GM12864 (cell line): ENCODE measurements at regions not wholly inside any gene's neighbourhood (a gene's known extent, or its start where the extent isn't known, plus 50 kb on each side); places are given as distances from the start of the nearest gene placed in this dataset.

Source experiments
- DNase-seq: peaks from one replicate; pipeline ENCODE4 v3.0.0-alpha.2; 2011; ENCODE audit warnings: low read depth
- H3K4me3 ChIP-seq: 2 replicates; pipeline ENCODE4 v1.5.1; 2011; ENCODE audit warnings: mild to moderate bottlenecking, low read depth, low read length, control low read depth
- TF ChIP-seq, protein P1 (sequence below): IDR thresholded peaks from 2 replicates; pipeline ENCODE4 v1.5.1; 2011; ENCODE audit warnings: low read depth, mild to moderate bottlenecking, moderate library complexity, low read length, control low read depth, inconsistent platforms; ENCODE audit errors: missing control alignments

DNA sequence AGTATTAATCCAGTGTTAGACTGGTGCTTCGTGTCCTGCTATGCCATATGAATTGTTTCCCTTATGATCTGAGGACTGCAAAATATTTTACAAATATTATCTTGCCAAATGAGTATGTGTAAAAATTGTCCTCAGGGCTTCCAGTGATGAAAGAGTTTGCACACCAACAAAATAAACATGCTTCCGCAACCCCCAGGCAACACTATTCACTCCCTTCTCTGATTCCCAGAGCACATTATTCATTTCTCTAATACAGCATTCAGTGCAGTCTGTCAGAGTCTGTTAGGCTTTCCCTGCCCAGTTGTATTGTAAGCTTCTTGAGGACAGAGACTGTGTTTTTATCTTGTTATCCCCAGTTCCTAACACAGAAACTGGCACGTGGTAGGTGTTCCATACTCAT lies 409.9 kb upstream of the C1orf87 start:
- H3K4me3 ChIP-seq = no peak overlapping the region
- TF ChIP-seq, protein P1, sequence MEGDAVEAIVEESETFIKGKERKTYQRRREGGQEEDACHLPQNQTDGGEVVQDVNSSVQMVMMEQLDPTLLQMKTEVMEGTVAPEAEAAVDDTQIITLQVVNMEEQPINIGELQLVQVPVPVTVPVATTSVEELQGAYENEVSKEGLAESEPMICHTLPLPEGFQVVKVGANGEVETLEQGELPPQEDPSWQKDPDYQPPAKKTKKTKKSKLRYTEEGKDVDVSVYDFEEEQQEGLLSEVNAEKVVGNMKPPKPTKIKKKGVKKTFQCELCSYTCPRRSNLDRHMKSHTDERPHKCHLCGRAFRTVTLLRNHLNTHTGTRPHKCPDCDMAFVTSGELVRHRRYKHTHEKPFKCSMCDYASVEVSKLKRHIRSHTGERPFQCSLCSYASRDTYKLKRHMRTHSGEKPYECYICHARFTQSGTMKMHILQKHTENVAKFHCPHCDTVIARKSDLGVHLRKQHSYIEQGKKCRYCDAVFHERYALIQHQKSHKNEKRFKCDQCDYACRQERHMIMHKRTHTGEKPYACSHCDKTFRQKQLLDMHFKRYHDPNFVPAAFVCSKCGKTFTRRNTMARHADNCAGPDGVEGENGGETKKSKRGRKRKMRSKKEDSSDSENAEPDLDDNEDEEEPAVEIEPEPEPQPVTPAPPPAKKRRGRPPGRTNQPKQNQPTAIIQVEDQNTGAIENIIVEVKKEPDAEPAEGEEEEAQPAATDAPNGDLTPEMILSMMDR = no peak
- DNase-seq = no peak

DNA sequence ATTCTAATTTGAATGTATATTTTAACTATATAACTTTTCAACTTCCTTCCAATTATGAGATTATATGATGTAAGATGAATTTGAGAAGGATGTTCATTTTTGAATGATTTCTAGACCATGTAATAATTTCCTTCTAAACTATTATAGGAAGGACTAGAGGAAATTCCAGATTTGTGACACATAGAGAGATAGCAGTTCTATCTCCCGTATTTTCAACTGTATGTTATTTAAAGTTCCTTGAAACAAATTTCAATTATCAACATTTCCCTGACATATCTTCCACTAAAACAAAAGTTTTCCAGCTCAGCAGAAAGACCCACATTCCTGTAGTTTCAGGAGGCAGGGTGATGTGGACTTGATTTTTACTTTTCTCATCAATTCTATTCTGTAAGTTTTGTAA lies 396.7 kb upstream of the C1orf87 start:
- no peak overlapping the region for H3K4me3 ChIP-seq
- TF ChIP-seq, protein P1 = no peak
- no peak for DNase-seq

DNA sequence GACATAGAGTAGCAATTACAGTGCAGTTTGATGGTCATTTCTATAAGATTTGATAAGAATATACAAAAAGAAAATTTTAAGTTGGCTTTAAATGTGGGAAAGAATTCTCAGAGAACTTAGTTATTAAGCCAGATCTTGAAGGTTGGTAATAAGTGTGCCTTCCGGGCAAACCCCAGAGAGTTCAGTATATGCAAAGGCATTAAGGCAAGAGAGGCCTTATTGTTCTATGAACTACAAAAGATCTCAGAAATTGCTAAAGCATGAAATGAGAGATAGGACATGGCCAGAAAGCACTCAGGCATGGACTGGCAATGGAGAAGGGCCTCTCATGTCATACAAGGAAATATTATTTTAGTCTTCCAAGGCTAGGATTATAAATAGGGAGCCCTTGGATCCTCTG lies 390.2 kb upstream of the C1orf87 start:
- TF ChIP-seq, protein P1 = no peak
- no peak overlapping the region for H3K4me3 ChIP-seq

DNA sequence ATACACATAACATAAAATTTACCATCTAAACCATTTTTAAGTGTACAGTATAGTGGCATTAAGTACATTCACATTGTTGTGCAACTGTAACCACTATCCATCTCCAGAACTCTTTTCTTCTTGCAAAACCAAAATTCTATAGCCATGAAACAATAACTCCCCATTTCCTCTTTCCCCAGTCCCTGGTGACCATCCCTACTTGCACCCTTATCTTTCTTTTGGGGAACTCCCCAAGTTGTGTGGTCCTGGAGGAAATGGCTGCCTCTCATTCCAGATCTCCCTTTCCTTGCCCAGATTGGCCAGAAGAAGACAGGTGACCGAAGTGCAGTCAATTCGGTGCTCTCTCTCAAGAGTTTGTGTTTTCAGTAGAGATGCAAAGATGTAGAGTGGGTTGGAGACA lies 389.6 kb upstream of the C1orf87 start:
- no peak overlapping the region for H3K4me3 ChIP-seq
- DNase-seq = no peak
- TF ChIP-seq, protein P1 = no peak

More for the DNA sequence above, 390.2 kb upstream of the C1orf87 start:
- DNase-seq = no peak

DNA sequence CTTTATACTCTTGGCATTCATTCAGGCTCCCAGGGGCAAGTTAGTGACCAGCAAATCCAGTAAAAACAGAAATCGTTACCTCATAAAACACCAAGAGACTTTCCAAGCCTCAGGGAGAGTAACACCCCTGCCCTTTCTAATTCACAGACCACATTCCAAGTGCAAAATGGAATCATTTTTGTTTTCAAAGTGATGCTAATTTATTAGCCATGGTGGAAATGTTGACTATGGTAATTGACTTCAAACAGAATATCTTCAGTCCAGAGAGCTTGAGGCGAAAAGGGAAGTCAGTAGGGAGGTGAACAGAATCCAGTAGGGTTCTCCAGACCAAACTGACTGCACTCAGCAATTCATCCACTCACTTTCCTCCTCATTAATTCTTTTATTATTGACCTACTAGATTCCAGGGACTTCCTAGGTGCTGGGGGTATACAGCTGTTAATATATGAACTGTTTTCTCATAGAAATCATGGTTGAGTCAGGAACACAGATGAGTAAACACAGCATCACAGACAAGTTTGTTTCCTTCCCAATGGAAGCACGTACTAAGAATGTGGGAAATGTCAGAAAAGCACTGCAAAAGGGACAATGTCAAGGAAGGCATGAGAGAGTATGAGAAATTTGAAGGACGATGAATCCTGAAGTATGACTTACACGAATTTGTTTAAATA lies 388.5 kb upstream of the C1orf87 start:
- TF ChIP-seq, protein P1 = no peak
- DNase-seq = no peak
- H3K4me3 ChIP-seq = no peak overlapping the region

DNA sequence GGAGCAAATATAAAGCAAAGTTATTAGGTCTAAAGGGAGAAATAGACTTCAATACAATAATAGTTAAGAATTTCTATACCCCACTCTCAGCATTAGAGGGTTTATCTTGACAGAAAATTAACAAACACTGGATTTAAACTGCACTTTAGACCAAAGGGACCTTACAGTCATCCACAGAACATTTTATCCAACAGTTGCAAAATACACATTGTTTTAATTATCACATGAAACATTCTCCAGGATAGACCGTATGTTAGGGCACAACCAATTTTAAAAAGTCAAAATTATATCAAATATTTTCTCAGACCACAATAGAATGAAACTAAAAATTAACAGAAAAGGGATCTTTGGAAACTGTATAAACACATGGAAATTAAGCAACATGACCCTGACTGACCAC lies 384.5 kb upstream of the C1orf87 start:
- TF ChIP-seq, protein P1 = no peak
- no peak for DNase-seq
- no peak overlapping the region for H3K4me3 ChIP-seq

DNA sequence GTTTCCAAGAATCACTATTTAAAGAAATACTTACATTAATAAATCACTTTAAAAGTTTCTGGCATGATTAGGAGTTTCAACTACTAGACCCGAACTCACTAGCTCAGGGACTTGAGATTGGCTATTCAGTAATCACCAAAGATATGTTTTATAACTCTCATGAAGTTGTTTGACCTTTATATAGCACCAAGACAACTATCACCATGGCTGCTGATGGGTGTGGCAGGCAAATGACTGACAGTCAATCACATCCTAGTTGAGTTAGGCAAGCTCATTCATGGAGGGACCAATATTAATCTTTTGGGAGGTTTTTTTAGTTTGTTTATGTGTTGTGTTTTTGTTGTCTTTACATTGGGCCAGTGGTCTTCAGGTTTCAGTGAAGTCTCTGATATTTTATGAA lies 376.3 kb upstream of the C1orf87 start:
- DNase-seq = no peak
- no peak overlapping the region for H3K4me3 ChIP-seq
- TF ChIP-seq, protein P1 = no peak
